DOHH2 (cell line): ENCODE measurements at regions not wholly inside any gene's neighbourhood (a gene's known extent, or its start where the extent isn't known, plus 50 kb on each side); places are given as distances from the start of the nearest gene placed in this dataset.

Experiments
- EZH2phosphoT487 ChIP-seq: fragments of 200-600 bp; sonication (generic); IDR thresholded peaks from 2 replicates; pipeline ENCODE4 v1.6.1; 2017; ENCODE audit warnings: borderline replicate concordance, mild to moderate bottlenecking, antibody characterized with exemption, low read length, moderate library complexity, mixed read lengths
- TF ChIP-seq, protein P1 (sequence below): fragments of 200-600 bp; sonication (generic); IDR thresholded peaks from one replicate; pipeline ENCODE4 v1.5.1; 2014; ENCODE audit warnings: antibody characterized with exemption, mild to moderate bottlenecking, low read depth, low read length; ENCODE audit not compliant: poor library complexity, severe bottlenecking

DNA sequence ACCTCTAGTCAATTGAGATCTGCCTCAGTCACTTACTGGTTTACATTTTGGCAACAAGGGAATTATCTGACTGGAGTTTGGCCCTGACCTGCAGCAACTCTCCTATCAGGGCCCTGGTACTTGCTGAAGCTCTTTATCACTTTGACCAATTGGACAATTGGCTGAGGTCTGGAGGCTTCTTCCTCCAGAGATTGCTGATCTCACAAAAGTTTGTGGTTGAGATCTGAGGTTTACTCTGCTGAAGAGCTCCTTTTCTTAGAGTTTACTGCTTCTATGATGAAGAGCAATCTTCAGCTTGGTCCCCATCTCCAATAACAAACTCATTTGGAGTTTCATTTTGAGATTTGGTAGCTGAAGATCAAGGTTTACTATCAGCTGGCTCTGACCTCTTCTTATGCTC is 276.9 kb upstream of the SGCG start:
- TF ChIP-seq, protein P1, sequence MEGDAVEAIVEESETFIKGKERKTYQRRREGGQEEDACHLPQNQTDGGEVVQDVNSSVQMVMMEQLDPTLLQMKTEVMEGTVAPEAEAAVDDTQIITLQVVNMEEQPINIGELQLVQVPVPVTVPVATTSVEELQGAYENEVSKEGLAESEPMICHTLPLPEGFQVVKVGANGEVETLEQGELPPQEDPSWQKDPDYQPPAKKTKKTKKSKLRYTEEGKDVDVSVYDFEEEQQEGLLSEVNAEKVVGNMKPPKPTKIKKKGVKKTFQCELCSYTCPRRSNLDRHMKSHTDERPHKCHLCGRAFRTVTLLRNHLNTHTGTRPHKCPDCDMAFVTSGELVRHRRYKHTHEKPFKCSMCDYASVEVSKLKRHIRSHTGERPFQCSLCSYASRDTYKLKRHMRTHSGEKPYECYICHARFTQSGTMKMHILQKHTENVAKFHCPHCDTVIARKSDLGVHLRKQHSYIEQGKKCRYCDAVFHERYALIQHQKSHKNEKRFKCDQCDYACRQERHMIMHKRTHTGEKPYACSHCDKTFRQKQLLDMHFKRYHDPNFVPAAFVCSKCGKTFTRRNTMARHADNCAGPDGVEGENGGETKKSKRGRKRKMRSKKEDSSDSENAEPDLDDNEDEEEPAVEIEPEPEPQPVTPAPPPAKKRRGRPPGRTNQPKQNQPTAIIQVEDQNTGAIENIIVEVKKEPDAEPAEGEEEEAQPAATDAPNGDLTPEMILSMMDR = no peak
- no peak for TF ChIP-seq EZH2phosphoT487
